Panc1 (cell line): ENCODE measurements at regions not wholly inside any gene's neighbourhood (a gene's known extent, or its start where the extent isn't known, plus 50 kb on each side); places are given as distances from the start of the nearest gene placed in this dataset.
"Not testable (repeated sequence)": the region's sequence is repeated elsewhere in the genome, so short reads cannot be mapped to it uniquely, and the experiment has no call there.

Experiments
- ATAC-seq: fragments of 200-7000 bp; cut with Tn5 transposase; 2 replicates; pipeline ENCODE4 v1.9.1; 2020; ENCODE audit warnings: mild to moderate bottlenecking, moderate library complexity
- BruUV-seq: library from RNA; stranded (reverse); fragments of 400-500 nt; replicated peaks from 2 replicates; lab custom pipeline; 2021; lab: Mats Ljungman, UMichigan
- CTCF ChIA-PET: fragments of 300-600 bp; sonication (Branson Sonifier 250); formaldehyde crosslinking; loops from one replicate; lab custom pipeline; 2022; ENCODE audit warnings: antibody characterized with exemption; lab: Charles Lee
- POLR2A ChIA-PET: fragments of 300-600 bp; sonication (Branson Sonifier 250); formaldehyde crosslinking; loops from one replicate; lab custom pipeline; 2022; ENCODE audit warnings: antibody characterized with exemption; lab: Charles Lee
- DNase-seq: peaks from one replicate; pipeline ENCODE4 v3.0.0-alpha.2; 2010; ENCODE audit warnings: low read depth, low spot score
- H3K27ac ChIP-seq: 2 replicates; pipeline ENCODE4 v1.5.1; 2011; ENCODE audit warnings: mild to moderate bottlenecking, low read length, inconsistent platforms
- H3K27me3 ChIP-seq: fragments of 200-500 bp; sonication (Bioruptor generic); 2 replicates; pipeline ENCODE4 v1.6.0; 2014; ENCODE audit warnings: low read length, inconsistent platforms; ENCODE audit not compliant: control insufficient read depth, insufficient read depth
- H3K36me3 ChIP-seq: fragments of 200-500 bp; sonication (Bioruptor generic); 2 replicates; pipeline ENCODE4 v1.5.1; 2014; ENCODE audit warnings: inconsistent platforms, mild to moderate bottlenecking, low read length, moderate library complexity; ENCODE audit not compliant: control insufficient read depth, insufficient read depth
- H3K4me1 ChIP-seq: 2 replicates; pipeline ENCODE4 v1.5.1; 2011; ENCODE audit warnings: inconsistent platforms, mild to moderate bottlenecking, low read length, moderate library complexity; ENCODE audit not compliant: control insufficient read depth, insufficient read depth
- H3K4me3 ChIP-seq, 2 experiments: 2 replicates each; pipeline ENCODE4 v1.5.1; 2011 to 2012; ENCODE audit warnings: low read depth in 2 of 2, low read length in 2 of 2, mild to moderate bottlenecking in 2 of 2, inconsistent platforms in 1 of 2, moderate library complexity in 1 of 2
- H3K9me3 ChIP-seq: fragments of 200-500 bp; sonication (Bioruptor generic); 2 replicates; pipeline ENCODE4 v1.5.1; 2014; ENCODE audit warnings: low read depth, mild to moderate bottlenecking, inconsistent platforms, low read length, moderate library complexity; ENCODE audit not compliant: control insufficient read depth, insufficient read depth
- CTCF ChIP-seq: fragments of 450-650 bp; IDR thresholded peaks from 2 replicates; pipeline ENCODE4 v1.5.1; 2017; ENCODE audit warnings: mild to moderate bottlenecking
- POLR2AphosphoS5 ChIP-seq: IDR thresholded peaks from 2 replicates; pipeline ENCODE4 v1.6.1; 2012; ENCODE audit warnings: mild to moderate bottlenecking, low read depth, low read length, moderate library complexity
- REST ChIP-seq, 2 experiments: IDR thresholded peaks; 2 replicates each; pipeline ENCODE4 v1.6.1; 2011 to 2012; ENCODE audit warnings: low read depth in 2 of 2, control low read depth in 1 of 2, low read length in 1 of 2, mild to moderate bottlenecking in 1 of 2, moderate library complexity in 1 of 2; ENCODE audit not compliant: insufficient read depth in 1 of 2
- SIN3A ChIP-seq: IDR thresholded peaks from 2 replicates; pipeline ENCODE4 v1.6.1; 2012; ENCODE audit warnings: low read depth, mild to moderate bottlenecking, low read length, moderate library complexity, borderline replicate concordance; ENCODE audit not compliant: insufficient read depth
- TCF7L2 ChIP-seq: IDR thresholded peaks from 2 replicates; pipeline ENCODE4 v1.6.1; 2011; ENCODE audit warnings: mild to moderate bottlenecking, low read depth, low read length, inconsistent platforms
- in situ Hi-C: cut with HindIII; loops from 2 replicates; pipeline ENCODE4 v1.10.0; 2016; ENCODE audit warnings: low sequenced_read_pairs, low pct_unique_long_range_greater_than_20kb
- intact Hi-C: fragments of 100-400 bp; cut with micrococcal nuclease; formaldehyde crosslinking; loops from one replicate; pipeline ENCODE4 v1.10.0; 2022; ENCODE audit not compliant: unreplicated experiment

- intact Hi-C loops (no loop called here), in situ Hi-C loops (no loop called here)
- no peaks in the 10 kb centered on the region for H3K4me1 ChIP-seq
- no peak for TF ChIP-seq TCF7L2
- TF ChIP-seq SIN3A = no peak
- no peak for TF ChIP-seq REST (IDR thresholded peaks at IDR 0.05; ENCODE audit: insufficient read depth in 1 of 2, low read depth in 2 of 2, low read length in 1 of 2)
- no peak for TF ChIP-seq POLR2AphosphoS5
- no peak for TF ChIP-seq CTCF
- POLR2A ChIA-PET = no interaction called here
- H3K27me3 ChIP-seq = no peaks in the 10 kb centered on the region
- DNase-seq (no peak), ATAC-seq (no peak)
- H3K9me3 ChIP-seq = no peaks in the 10 kb centered on the region
- no peak overlapping the region for H3K4me3 ChIP-seq
- no TSS peak for BruUV-seq
- H3K36me3 ChIP-seq = no peaks in the 10 kb centered on the region
- CTCF ChIA-PET = no interaction called here
- H3K27ac ChIP-seq = no peak overlapping the region
Observed at GRCh38 chr4:186832906-186833305, 109.2 kb upstream of the FAT1 start.

- CTCF ChIA-PET, H3K27ac ChIP-seq, H3K4me1 ChIP-seq, ATAC-seq, H3K36me3 ChIP-seq, H3K4me3 ChIP-seq, BruUV-seq, DNase-seq, POLR2A ChIA-PET, H3K27me3 ChIP-seq, in situ Hi-C loops, intact Hi-C loops, H3K9me3 ChIP-seq: not testable (repeated sequence)
Observed at GRCh38 chr4:186837463-186837862, 113.8 kb upstream of the FAT1 start.

- DNase-seq = no peak
- no peak for ATAC-seq
- intact Hi-C loops = no loop called here
- Histone ChIP-seq H3K36me3 (no peaks in the 10 kb centered on the region), H3K9me3 (no peaks in the 10 kb centered on the region), H3K4me3 (no peak overlapping the region), H3K27me3 (no peaks in the 10 kb centered on the region), H3K27ac (peak overlapping the region; percentile 91; the same call in 1 of the 2 replicates), H3K4me1 (peaks cover 8% of the 10 kb centered on the region)
- in situ Hi-C loops = no loop called here
- POLR2A ChIA-PET = no interaction called here
- BruUV-seq = no TSS peak
- TF ChIP-seq TCF7L2 (no peak), POLR2AphosphoS5 (no peak), SIN3A (no peak), REST (IDR thresholded peaks at IDR 0.05; ENCODE audit: insufficient read depth in 1 of 2, low read depth in 2 of 2, low read length in 1 of 2) (no peak)
- CTCF ChIA-PET = no interaction called here
Observed at GRCh38 chr4:186838295-186838694, 114.6 kb upstream of the FAT1 start.
